ENCODE measurements at regions not wholly inside any gene's neighbourhood (a gene's known extent, or its start where the extent isn't known, plus 50 kb on each side); places are given as distances from the start of the nearest gene placed in this dataset.

- Histone ChIP-seq H3K4me3 (ENCODE audit: low read depth, low read length, poor library complexity, severe bottlenecking) (no peak overlapping the region), H3K4me1 (ENCODE audit: insufficient read depth, low read length, poor library complexity, severe bottlenecking) (no peaks in the 10 kb centered on the region), H3K36me3 (ENCODE audit: insufficient read depth, low read length, poor library complexity, severe bottlenecking) (no peaks in the 10 kb centered on the region), H3K27ac (ENCODE audit: low read depth, low read length, poor library complexity, severe bottlenecking) (no peak overlapping the region), H3K9me3 (ENCODE audit: low read depth, low read length, poor library complexity, severe bottlenecking) (no peaks in the 10 kb centered on the region), H3K27me3 (replicated peaks; ENCODE audit: insufficient read depth, low read depth, low read length, poor library complexity) (no peaks in the 10 kb centered on the region)
- TF ChIP-seq EZH2 (IDR thresholded peaks at IDR 0.05; ENCODE audit: borderline replicate concordance, low read depth, low read length, poor library complexity, severe bottlenecking) (no peak), CTCF (conservative IDR thresholded peaks at IDR 0.05; ENCODE audit: low read depth, low read length) (no peak)
- CTCF ChIA-PET = no interaction called here
- DNase-seq (ENCODE audit: low spot score) = no peak
- POLR2A ChIA-PET (ENCODE audit: low non-redundant PET) = no interaction called here
- intact Hi-C loops (cut with micrococcal nuclease; ENCODE audit: unreplicated experiment) = no loop called here
- no TSS peak for BruUV-seq (replicated peaks)
Measured at GRCh38 chr2:136175868-136176267, 57.9 kb upstream of the CXCR4 start.

- DNase-seq (ENCODE audit: low spot score) = no peak
- Histone ChIP-seq H3K36me3 (ENCODE audit: insufficient read depth, low read length, poor library complexity, severe bottlenecking) (no peaks in the 10 kb centered on the region), H3K4me3 (ENCODE audit: low read depth, low read length, poor library complexity, severe bottlenecking) (no peak overlapping the region), H3K9me3 (ENCODE audit: low read depth, low read length, poor library complexity, severe bottlenecking) (no peaks in the 10 kb centered on the region), H3K4me1 (ENCODE audit: insufficient read depth, low read length, poor library complexity, severe bottlenecking) (no peaks in the 10 kb centered on the region), H3K27ac (ENCODE audit: low read depth, low read length, poor library complexity, severe bottlenecking) (no peak overlapping the region), H3K27me3 (replicated peaks; ENCODE audit: insufficient read depth, low read depth, low read length, poor library complexity) (no peaks in the 10 kb centered on the region)
- BruUV-seq (replicated peaks) = no TSS peak
- TF ChIP-seq CTCF (conservative IDR thresholded peaks at IDR 0.05; ENCODE audit: low read depth, low read length) (no peak), EZH2 (IDR thresholded peaks at IDR 0.05; ENCODE audit: borderline replicate concordance, low read depth, low read length, poor library complexity, severe bottlenecking) (no peak)
- intact Hi-C loops (cut with micrococcal nuclease; ENCODE audit: unreplicated experiment) = no loop called here
- ChIA-PET CTCF (no interaction called here), POLR2A (ENCODE audit: low non-redundant PET) (no interaction called here)
Measured at GRCh38 chr2:136175466-136175865, 57.5 kb upstream of the CXCR4 start.

GRCh38 chr2:136173126-136173525 lies 55.2 kb upstream of the CXCR4 start:
- Histone ChIP-seq H3K27me3 (replicated peaks; ENCODE audit: insufficient read depth, low read depth, low read length, poor library complexity) (no peaks in the 10 kb centered on the region), H3K36me3 (ENCODE audit: insufficient read depth, low read length, poor library complexity, severe bottlenecking) (no peaks in the 10 kb centered on the region), H3K4me3 (ENCODE audit: low read depth, low read length, poor library complexity, severe bottlenecking) (no peak overlapping the region), H3K9me3 (ENCODE audit: low read depth, low read length, poor library complexity, severe bottlenecking) (no peaks in the 10 kb centered on the region), H3K4me1 (ENCODE audit: insufficient read depth, low read length, poor library complexity, severe bottlenecking) (no peaks in the 10 kb centered on the region), H3K27ac (ENCODE audit: low read depth, low read length, poor library complexity, severe bottlenecking) (no peak overlapping the region)
- ChIA-PET POLR2A (ENCODE audit: low non-redundant PET) (no interaction called here), CTCF (no interaction called here)
- BruUV-seq (replicated peaks) = no TSS peak
- no peak for DNase-seq (ENCODE audit: low spot score)
- intact Hi-C loops (cut with micrococcal nuclease; ENCODE audit: unreplicated experiment) = no loop called here
- TF ChIP-seq CTCF (conservative IDR thresholded peaks at IDR 0.05; ENCODE audit: low read depth, low read length) = no peak
- TF ChIP-seq EZH2 (IDR thresholded peaks at IDR 0.05; ENCODE audit: borderline replicate concordance, low read depth, low read length, poor library complexity, severe bottlenecking) = no peak
